ENCODE measurements at regions not wholly inside any gene's neighbourhood (a gene's known extent, or its start where the extent isn't known, plus 50 kb on each side); places are given as distances from the start of the nearest gene placed in this dataset.
"Not testable (repeated sequence)": the region's sequence is repeated elsewhere in the genome, so short reads cannot be mapped to it uniquely, and the experiment has no call there.

GRCh38 chr17:6373599-6373998 is 61.3 kb downstream of the AIPL1 start:
- not testable (repeated sequence) for DNase-seq

- DNase-seq = no peak
Measured at GRCh38 chr17:6366221-6366666, 68.7 kb downstream of the AIPL1 start.

- no peak for DNase-seq
Measured at GRCh38 chr17:6365200-6365943, 69.5 kb downstream of the AIPL1 start.

GRCh38 chr17:6361733-6362132 is 73.2 kb downstream of the AIPL1 start:
- no peak for DNase-seq

GRCh38 chr17:6358131-6358530 is 76.8 kb downstream of the AIPL1 start:
- DNase-seq = no peak

- DNase-seq = no peak
Measured at GRCh38 chr17:6356562-6356961, 78.4 kb downstream of the AIPL1 start.

GRCh38 chr17:6355196-6355595 is 79.7 kb downstream of the AIPL1 start:
- DNase-seq = no peak

- DNase-seq = no peak
Measured at GRCh38 chr17:6352801-6353560, 81.9 kb downstream of the AIPL1 start.

GRCh38 chr17:6352016-6352415 is 82.9 kb downstream of the AIPL1 start:
- DNase-seq = no peak

- DNase-seq = no peak
Measured at GRCh38 chr17:6350806-6351205, 84.1 kb downstream of the AIPL1 start.

GRCh38 chr17:6348891-6349290 is 86.0 kb downstream of the AIPL1 start:
- DNase-seq = no peak

GRCh38 chr17:6347776-6348175 is 87.1 kb downstream of the AIPL1 start:
- no peak for DNase-seq

- no peak for DNase-seq
Measured at GRCh38 chr17:6346986-6347385, 87.9 kb downstream of the AIPL1 start.

GRCh38 chr17:6346156-6346786 is 88.7 kb downstream of the AIPL1 start:
- no peak for DNase-seq

- DNase-seq = no peak
Measured at GRCh38 chr17:6343736-6344135, 91.2 kb downstream of the AIPL1 start.

GRCh38 chr17:6343191-6343590 is 91.7 kb downstream of the AIPL1 start:
- DNase-seq = no peak

- DNase-seq = no peak
Measured at GRCh38 chr17:6340708-6341107, 94.2 kb downstream of the AIPL1 start.

- DNase-seq = no peak
Measured at GRCh38 chr17:6334386-6334785, 100.5 kb downstream of the AIPL1 start.

GRCh38 chr17:6330936-6331335 is 104.0 kb downstream of the AIPL1 start:
- DNase-seq = no peak

GRCh38 chr17:6328279-6328678 is 106.6 kb downstream of the AIPL1 start:
- no peak for DNase-seq

GRCh38 chr17:6327007-6327406 is 107.9 kb downstream of the AIPL1 start:
- DNase-seq = no peak

GRCh38 chr17:6326483-6326882 is 108.4 kb downstream of the AIPL1 start:
- no peak for DNase-seq

GRCh38 chr17:6325741-6326140 is 109.2 kb downstream of the AIPL1 start:
- DNase-seq = no peak

- no peak for DNase-seq
Measured at GRCh38 chr17:6325051-6325450, 109.9 kb downstream of the AIPL1 start.

Data from activated CD4-positive, alpha-beta T cell treated with anti-CD3 and anti-CD28 coated beads, Interleukin-2, amount 50 U/mL, for 1 hour (primary cell).